GM18499 (cell line): ENCODE measurements at regions not wholly inside any gene's neighbourhood (a gene's known extent, or its start where the extent isn't known, plus 50 kb on each side); places are given as distances from the start of the nearest gene placed in this dataset.
"Not testable (repeated sequence)": the region's sequence is repeated elsewhere in the genome, so short reads cannot be mapped to it uniquely, and the experiment has no call there.

Experiments
- ATAC-seq: cut with Tn5 transposase; IDR thresholded peaks from one replicate; pipeline ENCODE4 v1.9.1; 2021; ENCODE audit warnings: moderate number of reproducible peaks; ENCODE audit not compliant: insufficient read depth, unreplicated experiment

GRCh38 chr7:121623130-121623872, 227.2 kb upstream of the FAM3C start:
- ATAC-seq = no peak

GRCh38 chr7:121621937-121622336, 225.8 kb upstream of the FAM3C start:
- ATAC-seq = no peak

GRCh38 chr7:121620953-121621606, 225.0 kb upstream of the FAM3C start:
- ATAC-seq = no peak

GRCh38 chr7:121620206-121620605, 224.1 kb upstream of the FAM3C start:
- ATAC-seq = no peak

GRCh38 chr7:121618182-121618581, 222.1 kb upstream of the FAM3C start:
- ATAC-seq = no peak

GRCh38 chr7:121610243-121610642, 214.1 kb upstream of the FAM3C start:
- ATAC-seq = no peak

- no peak for ATAC-seq
Observed at GRCh38 chr7:121609208-121609607, 213.1 kb upstream of the FAM3C start.

- ATAC-seq = no peak
Observed at GRCh38 chr7:121608785-121609184, 212.7 kb upstream of the FAM3C start.

- ATAC-seq = not testable (repeated sequence)
Observed at GRCh38 chr7:121608183-121608582, 212.1 kb upstream of the FAM3C start.

GRCh38 chr7:121605317-121605680, 209.2 kb upstream of the FAM3C start:
- ATAC-seq = no peak

GRCh38 chr7:121604627-121605316, 208.7 kb upstream of the FAM3C start:
- ATAC-seq = no peak

GRCh38 chr7:121603886-121604285, 207.8 kb upstream of the FAM3C start:
- no peak for ATAC-seq

- no peak for ATAC-seq
Observed at GRCh38 chr7:121599887-121600286, 203.8 kb upstream of the FAM3C start.

- ATAC-seq = no peak
Observed at GRCh38 chr7:121595758-121596696, 199.9 kb upstream of the FAM3C start.

GRCh38 chr7:121591926-121592325, 195.8 kb upstream of the FAM3C start:
- ATAC-seq = no peak

- ATAC-seq = no peak
Observed at GRCh38 chr7:121587435-121587834, 191.3 kb upstream of the FAM3C start.

- no peak for ATAC-seq
Observed at GRCh38 chr7:121582258-121582657, 186.2 kb upstream of the FAM3C start.

- ATAC-seq = no peak
Observed at GRCh38 chr7:121579639-121580038, 183.5 kb upstream of the FAM3C start.

- no peak for ATAC-seq
Observed at GRCh38 chr7:121578669-121579068, 182.6 kb upstream of the FAM3C start.

- ATAC-seq = no peak
Observed at GRCh38 chr7:121576148-121576917, 180.2 kb upstream of the FAM3C start.
